ENCODE measurements at regions not wholly inside any gene's neighbourhood (a gene's known extent, or its start where the extent isn't known, plus 50 kb on each side); places are given as distances from the start of the nearest gene placed in this dataset.
"Not testable (repeated sequence)": the region's sequence is repeated elsewhere in the genome, so short reads cannot be mapped to it uniquely, and the experiment has no call there.

DNA sequence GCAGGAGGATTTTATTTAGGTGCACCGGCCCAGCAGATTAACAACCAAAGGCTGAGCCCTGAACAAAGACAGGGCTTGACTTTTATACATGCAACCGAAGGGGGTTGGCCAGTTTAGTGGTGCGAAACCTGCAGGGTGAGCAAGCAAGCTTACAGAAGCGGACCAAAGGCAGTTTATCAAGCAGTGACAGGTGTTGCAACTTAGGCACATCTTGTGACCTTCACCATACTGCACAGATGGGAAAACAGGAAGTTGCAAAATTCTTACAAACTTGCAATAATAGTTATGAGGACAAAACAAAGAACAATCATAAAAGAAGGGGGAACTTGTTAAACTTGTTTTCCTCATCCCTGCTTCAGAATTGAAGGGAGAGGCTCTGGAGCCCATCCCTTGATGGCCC is 1265.1 kb downstream of the CDH8 start:
- Mint-ChIP-seq H3K36me3 (ENCODE audit: low read depth) (no peaks in the 10 kb centered on the region), H3K27me3 (ENCODE audit: insufficient read depth) (no peaks in the 10 kb centered on the region), H3K27ac (no peak overlapping the region), H3K4me3 (no peak overlapping the region), H3K9me3 (peaks cover 35% of the 10 kb centered on the region), H3K4me1 (ENCODE audit: low read depth) (no peaks in the 10 kb centered on the region)
- DNase-seq (ENCODE audit: low spot score), result no peak
- intact Hi-C loops (cut with micrococcal nuclease), result no loop called here

DNA sequence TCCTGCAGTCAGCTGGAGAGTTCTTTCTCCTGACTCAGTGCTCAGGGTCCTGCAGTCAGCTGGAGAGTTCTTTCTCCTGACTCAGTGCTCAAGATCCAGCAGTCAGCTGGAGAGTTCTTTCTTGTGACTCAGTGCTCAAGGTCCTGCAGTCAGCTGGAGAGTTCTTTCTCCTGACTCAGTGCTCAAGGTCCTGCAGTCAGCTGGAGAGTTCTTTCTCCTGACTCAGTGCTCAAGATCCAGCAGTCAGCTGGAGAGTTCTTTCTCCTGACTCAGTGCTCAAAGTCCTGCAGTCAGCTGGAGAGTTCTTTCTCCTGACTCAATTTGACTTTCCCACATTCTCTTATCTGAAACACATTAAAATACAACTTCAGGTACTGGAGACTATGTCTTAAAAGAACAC is 1265.9 kb downstream of the CDH8 start:
- intact Hi-C loops (cut with micrococcal nuclease); H3K36me3 Mint-ChIP-seq (ENCODE audit: low read depth); H3K4me3 Mint-ChIP-seq; H3K4me1 Mint-ChIP-seq (ENCODE audit: low read depth); DNase-seq (ENCODE audit: low spot score); H3K27ac Mint-ChIP-seq; H3K27me3 Mint-ChIP-seq (ENCODE audit: insufficient read depth): not testable (repeated sequence)
- peaks cover 34% of the 10 kb centered on the region for H3K9me3 Mint-ChIP-seq

- no peaks in the 10 kb centered on the region for H3K27me3 Mint-ChIP-seq (ENCODE audit: insufficient read depth)
- DNase-seq (ENCODE audit: low spot score), result no peak
- H3K27ac Mint-ChIP-seq, result no peak overlapping the region
- no peak overlapping the region for H3K4me3 Mint-ChIP-seq
- peaks cover 13% of the 10 kb centered on the region for H3K9me3 Mint-ChIP-seq
- no peaks in the 10 kb centered on the region for H3K4me1 Mint-ChIP-seq (ENCODE audit: low read depth)
- no peaks in the 10 kb centered on the region for H3K36me3 Mint-ChIP-seq (ENCODE audit: low read depth)
- intact Hi-C loops (cut with micrococcal nuclease), result no loop called here
These were observed 1272.4 kb downstream of the CDH8 start for GRCh38 chr16:60763869-60764268.

DNA sequence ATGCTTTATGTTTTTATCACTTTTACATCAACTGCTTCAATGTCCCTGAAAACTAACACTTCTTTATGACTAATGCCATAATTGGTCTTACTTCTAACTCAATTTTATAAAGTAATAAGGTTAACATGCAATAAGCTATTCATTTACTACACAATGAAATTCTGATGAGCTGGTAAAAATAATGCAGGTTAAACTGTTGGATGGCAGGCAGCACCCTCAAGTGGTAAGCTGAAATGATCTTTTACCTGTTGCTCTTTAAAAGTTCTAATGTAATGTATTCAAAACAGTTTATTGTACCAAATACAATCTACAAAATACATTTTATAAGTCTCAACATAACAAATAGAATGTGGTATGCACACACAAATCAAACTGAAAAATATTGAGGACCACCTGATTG is 1280.3 kb downstream of the CDH8 start:
- Mint-ChIP-seq H3K27ac (no peak overlapping the region), H3K9me3 (no peaks in the 10 kb centered on the region), H3K4me3 (no peak overlapping the region), H3K36me3 (ENCODE audit: low read depth) (no peaks in the 10 kb centered on the region), H3K4me1 (ENCODE audit: low read depth) (no peaks in the 10 kb centered on the region), H3K27me3 (ENCODE audit: insufficient read depth) (no peaks in the 10 kb centered on the region)
- intact Hi-C loops (cut with micrococcal nuclease), result no loop called here
- no peak for DNase-seq (ENCODE audit: low spot score)

DNA sequence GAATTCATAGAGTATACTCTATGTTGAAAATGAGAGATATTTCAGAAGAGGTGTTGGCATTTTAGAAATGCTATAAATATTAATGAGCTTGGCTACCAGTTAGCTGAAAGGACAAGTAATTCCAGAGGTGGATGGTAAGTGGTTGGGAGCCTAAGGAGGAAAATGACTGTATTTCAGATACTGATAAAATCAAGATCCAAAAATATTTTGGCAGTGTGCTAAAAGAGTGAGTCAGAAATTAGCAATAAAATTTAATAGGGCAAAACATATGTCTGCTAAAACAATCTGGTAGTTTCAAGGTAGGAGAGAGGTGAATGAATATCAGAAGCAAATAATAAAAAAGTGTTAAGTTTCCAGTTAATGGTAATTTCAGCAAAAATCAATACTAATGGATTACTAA is 1287.9 kb downstream of the CDH8 start:
- Mint-ChIP-seq H3K27me3 (ENCODE audit: insufficient read depth) (no peaks in the 10 kb centered on the region), H3K9me3 (peaks cover 32% of the 10 kb centered on the region), H3K4me3 (no peak overlapping the region), H3K27ac (no peak overlapping the region), H3K4me1 (ENCODE audit: low read depth) (no peaks in the 10 kb centered on the region), H3K36me3 (ENCODE audit: low read depth) (no peaks in the 10 kb centered on the region)
- intact Hi-C loops (cut with micrococcal nuclease), result no loop called here
- DNase-seq (ENCODE audit: low spot score), result no peak

DNA sequence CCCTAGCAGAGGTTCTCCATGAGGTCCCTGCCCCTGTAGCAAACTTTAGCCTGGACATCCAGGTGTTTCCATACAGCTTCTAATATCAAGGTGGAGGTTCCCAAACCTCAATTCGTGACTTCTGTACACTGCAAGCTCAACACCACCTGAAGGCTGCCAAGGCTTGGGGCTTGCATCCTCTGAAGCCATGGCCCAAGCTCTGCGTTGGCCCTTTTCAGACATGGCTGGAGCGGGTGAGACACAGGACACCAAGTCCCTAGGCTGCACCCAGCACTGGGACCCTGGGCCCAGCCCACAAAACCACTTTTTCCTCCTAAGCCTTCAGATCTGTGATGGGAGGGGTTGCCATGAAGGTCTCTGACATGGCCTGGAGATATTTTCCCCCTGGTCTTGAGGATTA is 1292.0 kb downstream of the CDH8 start:
- Mint-ChIP-seq H3K4me1 (ENCODE audit: low read depth) (no peaks in the 10 kb centered on the region), H3K36me3 (ENCODE audit: low read depth) (no peaks in the 10 kb centered on the region), H3K27ac (no peak overlapping the region), H3K4me3 (no peak overlapping the region), H3K27me3 (ENCODE audit: insufficient read depth) (no peaks in the 10 kb centered on the region), H3K9me3 (peaks cover 37% of the 10 kb centered on the region)
- intact Hi-C loops (cut with micrococcal nuclease), result no loop called here
- no peak for DNase-seq (ENCODE audit: low spot score)

- H3K27me3 Mint-ChIP-seq (ENCODE audit: insufficient read depth), result no peaks in the 10 kb centered on the region
These were observed 1294.4 kb downstream of the CDH8 start for GRCh38 chr16:60741810-60742209.

DNA sequence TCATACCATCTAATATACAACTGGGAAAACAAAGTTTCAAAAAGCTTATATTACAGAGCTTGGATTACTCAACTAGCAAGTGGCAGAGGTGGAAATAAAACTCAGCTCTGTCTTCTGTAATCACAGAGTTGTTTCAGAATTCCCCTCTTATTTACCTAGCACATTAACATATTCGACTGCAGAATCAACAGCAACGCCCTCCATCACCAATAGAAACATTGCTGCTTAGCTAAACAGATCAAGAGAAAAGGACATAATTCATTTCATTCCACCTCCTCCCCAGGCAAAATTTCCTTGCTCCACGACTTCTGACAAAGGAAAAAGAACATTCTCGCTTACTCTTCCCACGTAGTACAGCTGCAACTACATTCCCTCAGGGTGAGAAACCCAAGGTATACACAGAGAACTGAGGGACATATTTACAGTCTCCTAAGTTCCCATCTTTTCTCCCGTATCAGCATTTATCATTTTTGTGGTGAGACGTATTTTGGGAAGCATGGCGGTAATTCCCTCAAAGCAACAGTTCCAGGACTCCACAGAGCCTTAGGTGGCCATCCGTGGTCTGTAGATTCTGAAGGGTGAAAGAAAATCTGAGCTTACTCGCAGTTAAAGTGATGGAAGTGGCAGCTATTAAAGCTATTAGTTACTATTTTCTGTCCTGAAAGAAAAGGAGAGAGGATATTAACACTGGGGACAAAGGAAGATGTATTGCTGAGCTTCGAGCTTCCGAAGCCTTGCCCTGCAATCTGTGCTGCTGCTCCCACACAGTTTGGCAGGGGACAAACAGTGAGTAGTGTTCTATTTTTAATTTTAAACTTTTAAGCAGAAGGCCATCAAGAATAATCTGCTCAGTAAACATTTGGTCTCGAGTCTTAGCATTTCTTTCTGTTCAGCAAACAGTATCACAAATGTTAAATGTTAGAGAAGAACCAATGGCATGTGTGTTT is 1296.2 kb downstream of the CDH8 start:
- Mint-ChIP-seq H3K27ac (no peak overlapping the region), H3K27me3 (ENCODE audit: insufficient read depth) (no peaks in the 10 kb centered on the region), H3K36me3 (ENCODE audit: low read depth) (no peaks in the 10 kb centered on the region), H3K4me3 (no peak overlapping the region), H3K9me3 (peaks cover 21% of the 10 kb centered on the region), H3K4me1 (ENCODE audit: low read depth) (no peaks in the 10 kb centered on the region)
- intact Hi-C loops (cut with micrococcal nuclease), result no loop called here
- no peak for DNase-seq (ENCODE audit: low spot score)

More at GRCh38 chr16:60741810-60742209, 1294.4 kb downstream of the CDH8 start:
- Mint-ChIP-seq H3K4me3 (no peak overlapping the region), H3K27ac (no peak overlapping the region), H3K4me1 (ENCODE audit: low read depth) (no peaks in the 10 kb centered on the region), H3K36me3 (ENCODE audit: low read depth) (no peaks in the 10 kb centered on the region), H3K9me3 (peaks cover 27% of the 10 kb centered on the region)
- intact Hi-C loops (cut with micrococcal nuclease), result no loop called here
- no peak for DNase-seq (ENCODE audit: low spot score)

GRCh38 chr16:60731329-60732050 is 1304.7 kb downstream of the CDH8 start:
- Mint-ChIP-seq H3K4me1 (ENCODE audit: low read depth) (no peaks in the 10 kb centered on the region), H3K27me3 (ENCODE audit: insufficient read depth) (no peaks in the 10 kb centered on the region), H3K4me3 (no peak overlapping the region), H3K9me3 (peaks cover 25% of the 10 kb centered on the region), H3K36me3 (ENCODE audit: low read depth) (no peaks in the 10 kb centered on the region), H3K27ac (no peak overlapping the region)
- no peak for DNase-seq (ENCODE audit: low spot score)
- intact Hi-C loops (cut with micrococcal nuclease), result no loop called here

- Mint-ChIP-seq H3K36me3 (ENCODE audit: low read depth) (no peaks in the 10 kb centered on the region), H3K4me1 (ENCODE audit: low read depth) (no peaks in the 10 kb centered on the region), H3K9me3 (peaks cover 19% of the 10 kb centered on the region), H3K27ac (no peak overlapping the region), H3K4me3 (no peak overlapping the region), H3K27me3 (ENCODE audit: insufficient read depth) (no peaks in the 10 kb centered on the region)
- intact Hi-C loops (cut with micrococcal nuclease), result no loop called here
- DNase-seq (ENCODE audit: low spot score), result no peak
These were observed 1307.2 kb downstream of the CDH8 start for GRCh38 chr16:60729051-60729450.

- H3K36me3 Mint-ChIP-seq (ENCODE audit: low read depth), result no peaks in the 10 kb centered on the region
- DNase-seq (ENCODE audit: low spot score), result no peak
- no peaks in the 10 kb centered on the region for H3K27me3 Mint-ChIP-seq (ENCODE audit: insufficient read depth)
- intact Hi-C loops (cut with micrococcal nuclease), result no loop called here
- no peaks in the 10 kb centered on the region for H3K4me1 Mint-ChIP-seq (ENCODE audit: low read depth)
- no peak overlapping the region for H3K27ac Mint-ChIP-seq
- H3K4me3 Mint-ChIP-seq, result no peak overlapping the region
- H3K9me3 Mint-ChIP-seq, result peaks cover 19% of the 10 kb centered on the region
These were observed 1308.4 kb downstream of the CDH8 start for GRCh38 chr16:60727851-60728250.

DNA sequence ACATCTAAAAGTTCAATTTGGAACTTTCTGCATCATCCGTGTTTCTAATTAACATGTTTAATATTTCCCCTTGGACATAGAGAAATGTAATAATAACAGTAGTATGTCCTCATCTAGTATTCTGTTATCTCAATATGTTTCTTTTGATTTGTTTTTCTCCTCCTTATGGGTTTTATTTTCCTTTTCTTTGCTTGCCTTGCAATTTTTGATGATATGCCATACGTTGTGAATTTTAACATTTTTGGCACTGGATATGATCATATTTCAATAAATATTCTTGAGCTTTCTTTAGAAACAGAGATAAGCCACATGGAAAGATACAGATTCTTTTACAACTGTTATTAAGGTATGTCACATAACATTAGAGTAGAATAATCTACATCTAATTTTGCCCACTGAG is 1316.2 kb downstream of the CDH8 start:
- intact Hi-C loops (cut with micrococcal nuclease), result no loop called here
- Mint-ChIP-seq H3K9me3 (peaks cover 31% of the 10 kb centered on the region), H3K27me3 (ENCODE audit: insufficient read depth) (no peaks in the 10 kb centered on the region), H3K27ac (no peak overlapping the region), H3K36me3 (ENCODE audit: low read depth) (no peaks in the 10 kb centered on the region), H3K4me1 (ENCODE audit: low read depth) (no peaks in the 10 kb centered on the region), H3K4me3 (no peak overlapping the region)
- no peak for DNase-seq (ENCODE audit: low spot score)

GRCh38 chr16:60717808-60718207 is 1318.4 kb downstream of the CDH8 start:
- no peak overlapping the region for H3K4me3 Mint-ChIP-seq
- peaks cover 28% of the 10 kb centered on the region for H3K9me3 Mint-ChIP-seq
- no peaks in the 10 kb centered on the region for H3K27me3 Mint-ChIP-seq (ENCODE audit: insufficient read depth)
- H3K27ac Mint-ChIP-seq, result no peak overlapping the region
- no peak for DNase-seq (ENCODE audit: low spot score)
- H3K4me1 Mint-ChIP-seq (ENCODE audit: low read depth), result no peaks in the 10 kb centered on the region
- intact Hi-C loops (cut with micrococcal nuclease), result no loop called here
- H3K36me3 Mint-ChIP-seq (ENCODE audit: low read depth), result no peaks in the 10 kb centered on the region
